ENCODE measurements at regions not wholly inside any gene's neighbourhood (a gene's known extent, or its start where the extent isn't known, plus 50 kb on each side); places are given as distances from the start of the nearest gene placed in this dataset.

DNA sequence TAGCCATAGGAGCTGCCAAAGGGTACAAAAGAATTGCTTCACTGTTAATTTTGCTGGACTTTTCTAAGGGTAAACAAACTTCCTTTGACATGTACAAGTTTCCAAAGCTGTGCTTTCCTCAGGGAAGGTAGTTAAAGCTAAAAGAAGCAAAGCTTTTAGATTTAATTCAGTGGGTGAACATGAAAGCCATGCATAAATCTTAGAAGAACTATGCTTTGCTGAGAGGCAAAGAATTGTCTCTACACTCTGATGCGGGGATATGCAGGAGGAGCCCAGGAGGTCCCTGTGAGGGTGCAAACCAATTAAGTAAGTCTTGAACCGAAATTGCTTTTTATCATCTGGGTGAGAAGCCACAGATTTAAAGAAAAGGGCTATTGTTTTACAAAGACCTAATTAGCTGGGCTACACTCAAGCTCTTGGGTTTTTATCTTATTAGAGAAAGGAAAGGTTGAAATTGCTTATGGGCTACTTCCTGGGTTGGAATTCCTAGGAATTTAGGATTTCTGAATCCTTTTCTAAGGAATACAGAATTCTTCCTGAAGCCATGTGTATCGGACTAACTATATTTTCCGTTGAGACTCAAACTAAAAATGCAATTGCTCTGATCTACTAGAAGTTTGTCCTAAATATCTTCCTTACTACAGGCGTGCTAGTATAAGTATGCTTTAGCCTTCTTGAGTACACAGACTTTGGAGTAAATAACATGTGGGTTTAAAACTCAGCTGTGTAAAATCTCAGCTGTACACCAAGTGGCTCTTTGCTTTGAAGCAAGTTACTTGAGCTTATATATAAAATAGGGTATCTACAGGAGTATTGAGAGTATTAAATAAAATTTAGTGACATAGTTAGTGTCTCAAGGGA, 188.4 kb upstream of the ANK2 start:
- no peaks in the 10 kb centered on the region for H3K9me3 ChIP-seq (ENCODE audit: low read depth)
- no peak for DNase-seq (ENCODE audit: low read depth in 1 of 2, low spot score in 1 of 2)
- no peaks in the 10 kb centered on the region for H3K4me1 ChIP-seq (ENCODE audit: low read depth)
- H3K36me3 ChIP-seq, result no peaks in the 10 kb centered on the region
- no peak overlapping the region for H3K4me3 ChIP-seq
- no peaks in the 10 kb centered on the region for H3K27me3 ChIP-seq
- no peak overlapping the region for H3K27ac ChIP-seq
- TF ChIP-seq, protein P1, sequence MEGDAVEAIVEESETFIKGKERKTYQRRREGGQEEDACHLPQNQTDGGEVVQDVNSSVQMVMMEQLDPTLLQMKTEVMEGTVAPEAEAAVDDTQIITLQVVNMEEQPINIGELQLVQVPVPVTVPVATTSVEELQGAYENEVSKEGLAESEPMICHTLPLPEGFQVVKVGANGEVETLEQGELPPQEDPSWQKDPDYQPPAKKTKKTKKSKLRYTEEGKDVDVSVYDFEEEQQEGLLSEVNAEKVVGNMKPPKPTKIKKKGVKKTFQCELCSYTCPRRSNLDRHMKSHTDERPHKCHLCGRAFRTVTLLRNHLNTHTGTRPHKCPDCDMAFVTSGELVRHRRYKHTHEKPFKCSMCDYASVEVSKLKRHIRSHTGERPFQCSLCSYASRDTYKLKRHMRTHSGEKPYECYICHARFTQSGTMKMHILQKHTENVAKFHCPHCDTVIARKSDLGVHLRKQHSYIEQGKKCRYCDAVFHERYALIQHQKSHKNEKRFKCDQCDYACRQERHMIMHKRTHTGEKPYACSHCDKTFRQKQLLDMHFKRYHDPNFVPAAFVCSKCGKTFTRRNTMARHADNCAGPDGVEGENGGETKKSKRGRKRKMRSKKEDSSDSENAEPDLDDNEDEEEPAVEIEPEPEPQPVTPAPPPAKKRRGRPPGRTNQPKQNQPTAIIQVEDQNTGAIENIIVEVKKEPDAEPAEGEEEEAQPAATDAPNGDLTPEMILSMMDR (IDR thresholded peaks at IDR 0.05; ENCODE audit: low read depth, low read length), result no peak

DNA sequence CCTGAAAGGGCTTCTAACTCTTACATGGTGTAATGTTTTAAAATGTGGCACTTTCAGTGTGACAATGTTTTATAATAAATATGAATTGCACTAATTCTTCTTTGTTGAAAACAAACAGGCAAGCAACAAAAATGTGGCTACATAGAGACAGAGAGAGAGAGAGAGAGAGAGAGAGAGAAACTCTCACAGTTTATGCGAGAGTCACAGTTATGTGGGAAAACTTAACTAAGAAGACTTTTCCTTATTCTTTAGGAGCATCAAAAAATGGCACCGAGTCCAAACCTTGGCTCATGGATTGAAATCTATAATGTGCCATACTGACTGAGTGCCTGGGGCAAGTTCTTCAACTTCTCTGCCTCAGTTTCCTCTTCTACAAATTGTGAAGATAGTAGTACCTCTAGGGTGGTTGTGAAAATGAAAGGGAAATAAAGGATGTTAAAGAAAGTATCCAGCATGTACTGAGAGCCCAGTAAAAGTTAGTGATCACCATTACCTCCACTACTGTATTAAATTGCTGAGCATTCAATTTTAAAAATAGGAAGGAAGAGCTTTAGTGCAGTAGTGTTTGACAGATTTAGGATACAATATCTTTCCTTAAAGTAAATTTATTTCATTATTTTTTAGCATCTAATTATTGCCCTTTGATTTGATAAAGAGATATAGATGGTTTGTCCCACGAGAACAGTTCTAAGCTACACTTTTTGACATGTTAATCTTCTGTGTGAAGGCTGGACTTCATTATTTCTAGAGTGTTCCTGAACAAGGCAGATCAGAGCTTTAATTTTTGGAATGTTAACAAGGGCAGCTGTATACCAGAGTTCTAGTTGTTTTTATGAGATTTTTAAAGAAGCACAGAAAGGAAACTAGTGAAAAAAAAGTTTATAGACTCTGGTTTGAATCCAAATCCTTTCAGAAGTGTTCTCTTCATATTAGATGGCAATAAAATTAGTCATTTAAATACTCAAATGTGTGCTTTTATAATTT, 187.5 kb upstream of the ANK2 start:
- no peak overlapping the region for H3K27ac ChIP-seq
- TF ChIP-seq, protein P1 (IDR thresholded peaks at IDR 0.05; ENCODE audit: low read depth, low read length), result no peak
- no peaks in the 10 kb centered on the region for H3K4me1 ChIP-seq (ENCODE audit: low read depth)
- H3K9me3 ChIP-seq (ENCODE audit: low read depth), result no peaks in the 10 kb centered on the region
- no peaks in the 10 kb centered on the region for H3K27me3 ChIP-seq
- no peak overlapping the region for H3K4me3 ChIP-seq
- no peak for DNase-seq (ENCODE audit: low read depth in 1 of 2, low spot score in 1 of 2)
- no peaks in the 10 kb centered on the region for H3K36me3 ChIP-seq

DNA sequence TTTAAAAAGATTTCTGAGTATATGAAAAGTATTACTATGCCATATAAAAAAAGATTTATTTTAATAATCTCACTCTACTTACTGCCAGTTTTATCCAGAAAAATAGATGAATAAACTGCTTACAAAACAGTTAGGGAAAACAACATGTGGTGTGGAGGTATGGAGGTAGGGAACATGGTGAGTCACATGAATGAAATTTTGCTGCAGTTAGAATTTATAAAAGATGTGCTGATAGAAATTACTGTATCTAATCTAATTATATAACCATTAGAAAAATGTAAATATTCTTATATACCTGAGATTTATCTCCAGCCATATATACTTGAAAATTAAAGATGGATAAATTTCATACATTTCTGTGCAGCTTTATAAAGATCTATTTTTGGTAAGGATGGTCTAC, 184.0 kb upstream of the ANK2 start:
- TF ChIP-seq, protein P1 (IDR thresholded peaks at IDR 0.05; ENCODE audit: low read depth, low read length), result no peak
- Histone ChIP-seq H3K27ac (no peak overlapping the region), H3K9me3 (ENCODE audit: low read depth) (no peaks in the 10 kb centered on the region), H3K36me3 (no peaks in the 10 kb centered on the region), H3K4me3 (no peak overlapping the region), H3K27me3 (no peaks in the 10 kb centered on the region), H3K4me1 (ENCODE audit: low read depth) (no peaks in the 10 kb centered on the region)
- DNase-seq (ENCODE audit: low read depth in 1 of 2, low spot score in 1 of 2), result no peak

DNA sequence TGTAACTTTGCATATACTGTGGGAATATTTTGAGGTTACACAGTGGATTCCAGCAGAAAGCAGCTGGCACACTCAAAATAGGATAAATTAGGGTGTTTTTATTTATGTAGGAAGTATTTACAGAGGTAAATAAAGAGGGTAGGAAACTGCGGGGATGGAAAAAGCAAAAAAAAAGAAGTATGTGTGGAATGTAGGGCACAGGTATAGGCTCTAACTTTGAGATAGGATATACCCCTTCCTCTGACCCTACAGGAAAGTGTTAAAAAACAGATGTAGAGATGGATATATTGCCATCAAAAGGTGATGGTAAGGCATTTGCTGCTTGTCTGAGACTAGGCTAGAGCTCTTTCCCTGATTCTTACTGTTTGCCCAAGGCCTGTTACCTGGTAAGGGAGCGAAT, 173.1 kb upstream of the ANK2 start:
- no peaks in the 10 kb centered on the region for H3K27me3 ChIP-seq
- no peak overlapping the region for H3K4me3 ChIP-seq
- H3K9me3 ChIP-seq (ENCODE audit: low read depth), result no peaks in the 10 kb centered on the region
- H3K27ac ChIP-seq, result no peak overlapping the region
- TF ChIP-seq, protein P1 (IDR thresholded peaks at IDR 0.05; ENCODE audit: low read depth, low read length), result no peak
- no peaks in the 10 kb centered on the region for H3K36me3 ChIP-seq
- no peak for DNase-seq (ENCODE audit: low read depth in 1 of 2, low spot score in 1 of 2)
- no peaks in the 10 kb centered on the region for H3K4me1 ChIP-seq (ENCODE audit: low read depth)

DNA sequence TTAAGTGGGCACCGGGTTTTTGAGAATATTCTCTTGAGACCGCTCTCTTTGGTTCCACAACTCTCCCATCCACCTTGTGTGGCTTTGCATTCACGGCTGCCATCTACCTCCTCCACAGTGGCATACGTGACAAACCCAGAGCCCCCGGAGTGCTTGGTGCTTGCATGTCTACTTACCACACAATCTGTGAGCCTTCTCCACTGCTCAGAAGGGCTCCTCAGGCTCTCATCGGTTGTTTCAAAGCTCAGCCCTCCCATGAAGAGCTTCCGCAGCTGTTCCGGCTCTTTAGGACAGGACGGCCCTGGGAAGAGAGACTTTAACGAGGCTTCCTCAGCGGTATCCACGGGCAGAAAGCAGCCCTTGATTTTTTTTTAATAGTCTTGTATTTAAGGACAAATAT, 167.6 kb upstream of the ANK2 start:
- Histone ChIP-seq H3K36me3 (no peaks in the 10 kb centered on the region), H3K4me3 (no peak overlapping the region), H3K9me3 (ENCODE audit: low read depth) (no peaks in the 10 kb centered on the region), H3K4me1 (ENCODE audit: low read depth) (no peaks in the 10 kb centered on the region), H3K27me3 (no peaks in the 10 kb centered on the region), H3K27ac (no peak overlapping the region)
- DNase-seq (ENCODE audit: low read depth in 1 of 2, low spot score in 1 of 2), result peak in 1 of 2 donors; percentile 44
- TF ChIP-seq, protein P1 (IDR thresholded peaks at IDR 0.05; ENCODE audit: low read depth, low read length), result no peak

Data from cardiac muscle cell (in vitro differentiated cells and primary cell).